Pancreas (tissue), 10 donors: ENCODE measurements at regions not wholly inside any gene's neighbourhood (a gene's known extent, or its start where the extent isn't known, plus 50 kb on each side); places are given as distances from the start of the nearest gene placed in this dataset.

Experiments
- ATAC-seq, 4 donors: fragments of 200-7000 bp; cut with Tn5 transposase; one replicate each; pipeline versions ENCODE4 v1.8.0 to v1.9.1; 2020; ENCODE audit warnings: mild to moderate bottlenecking in 4 of 4, moderate library complexity in 4 of 4
- DNase-seq, 6 donors: peaks; one replicate each; pipeline ENCODE4 v3.0.0-alpha.2; 2020
- FAIRE-seq: peaks from 2 replicates; lab custom pipeline; 2012; peaks lifted over from hg19 to GRCh38; lab: Jason Lieb, UNC
- H3K27ac ChIP-seq, 4 donors: fragments of 200-600 bp; sonication (generic); 1 replicate in 3 of 4; 2 replicates in 1 of 4; pipeline versions ENCODE4 v1.5.0 to v1.8.0; 2020
- H3K27me3 ChIP-seq, 4 donors: fragments of 200-600 bp; one replicate each; pipeline ENCODE4 v1.8.0; 2021
- H3K36me3 ChIP-seq, 3 donors: fragments of 200-600 bp; sonication (generic) in 1 of 3; one replicate each; pipeline versions ENCODE4 v1.5.0 to v1.8.0; 2020 to 2021
- H3K4me1 ChIP-seq, 3 donors: fragments of 200-600 bp; one replicate each; pipeline ENCODE4 v1.8.0; 2021
- H3K4me3 ChIP-seq, 4 donors: fragments of 200-600 bp; sonication (generic) in 2 of 4; one replicate each; pipeline versions ENCODE4 v1.5.0 to v1.8.0; 2020 to 2021
- H3K9me3 ChIP-seq, 4 donors: fragments of 200-600 bp; one replicate each; pipeline ENCODE4 v1.8.0; 2021
- CTCF ChIP-seq, 4 donors: fragments of 200-600 bp; sonication (generic) in 3 of 4; IDR thresholded peaks; one replicate each; pipeline versions ENCODE4 v1.5.0 to v1.8.0; 2021; ENCODE audit warnings: antibody characterized with exemption in 4 of 4
- WGBS, 2 donors: extraction: QIAGEN DNeasy Blood & Tissue Kit; methylation state at CpG; one replicate each; pipeline ENCODE4 v1.1.7; 2013; 5-methylcytosine and 5-hydroxymethylcytosine counted together
- intact Hi-C, 3 donors: fragments of 100-400 bp; cut with DNase I; formaldehyde crosslinking; loops; one replicate each; pipeline versions ENCODE4 v1.11.1 to v1.14.2; 2022
- donor health status: healthy with polysubstance abuse.
- donor health status: DM: no; HTN: no; CAD: no; lungs with moderate emphysema.
- donor health status: DM: no; HTN: no; CAD: no.
- donor health status: control.
- donor health status: control.
- donor health status: Bipolar disorder and iron deficiency.
- donor health status: DM: yes; HTN: yes; CAD: no.
- donor health status: DM: no; HTN: no; CAD: no.
- donor health status: DM: no; HTN: no; CAD: no.
- donor health status: DM: yes; HTN: yes; CAD: no.

- DNase-seq (no peak), FAIRE-seq (no peak), ATAC-seq (no peak)
- intact Hi-C loops, result no loop called here
- Histone ChIP-seq H3K9me3 (no peaks in the 10 kb centered on the region), H3K36me3 (no peaks in the 10 kb centered on the region), H3K27ac (no peak overlapping the region), H3K27me3 (peaks cover 0 to 12% (median 0%) of the 10 kb centered on the region in 4 donors), H3K4me1 (no peaks in the 10 kb centered on the region), H3K4me3 (no peak overlapping the region)
- no peak for TF ChIP-seq CTCF (IDR thresholded peaks at IDR 0.05)
- 41 to 45% methylated on average over 10 of the region's 10 CpGs for WGBS, 2 donors
Observed at GRCh38 chr22:49678842-49679170, 148.9 kb downstream of the BRD1 start.

- Histone ChIP-seq H3K4me3 (no peak overlapping the region), H3K36me3 (no peaks in the 10 kb centered on the region), H3K4me1 (no peaks in the 10 kb centered on the region), H3K9me3 (no peaks in the 10 kb centered on the region), H3K27me3 (peaks cover 0 to 12% (median 0%) of the 10 kb centered on the region in 4 donors), H3K27ac (no peak overlapping the region)
- DNase-seq, result no peak
- FAIRE-seq, result no peak
- intact Hi-C loops, result no loop called here
- ATAC-seq, result no peak
- no peak for TF ChIP-seq CTCF (IDR thresholded peaks at IDR 0.05)
- 32 to 45% methylated on average over 22 of the region's 22 CpGs for WGBS, 2 donors
Observed at GRCh38 chr22:49678137-49678841, 149.4 kb downstream of the BRD1 start.

- no peaks in the 10 kb centered on the region for H3K4me1 ChIP-seq
- no peak for TF ChIP-seq CTCF (IDR thresholded peaks at IDR 0.05)
- H3K9me3 ChIP-seq, result no peaks in the 10 kb centered on the region
- intact Hi-C loops, result no loop called here
- H3K4me3 ChIP-seq, result no peak overlapping the region
- ATAC-seq, result no peak
- peaks cover 0 to 12% (median 0%) of the 10 kb centered on the region in 4 donors for H3K27me3 ChIP-seq
- no peak for FAIRE-seq
- WGBS, 2 donors, result 58 to 77% methylated on average over 16 to 18 of the region's 18 CpGs
- DNase-seq, result no peak
- no peaks in the 10 kb centered on the region for H3K36me3 ChIP-seq
- no peak overlapping the region for H3K27ac ChIP-seq
Observed at GRCh38 chr22:49677495-49677889, 150.2 kb downstream of the BRD1 start.

GRCh38 chr22:49676783-49677494, 150.7 kb downstream of the BRD1 start:
- H3K27ac ChIP-seq, result no peak overlapping the region
- peak in 1 of 6 donors; percentile 4 for DNase-seq
- no peaks in the 10 kb centered on the region for H3K36me3 ChIP-seq
- no peak for ATAC-seq
- no peaks in the 10 kb centered on the region for H3K9me3 ChIP-seq
- FAIRE-seq, result no peak
- no peak overlapping the region for H3K4me3 ChIP-seq
- peaks cover 0 to 12% (median 0%) of the 10 kb centered on the region in 4 donors for H3K27me3 ChIP-seq
- WGBS, 2 donors, result 48 to 58% methylated on average over 9 of the region's 9 CpGs
- no peaks in the 10 kb centered on the region for H3K4me1 ChIP-seq
- no peak for TF ChIP-seq CTCF (IDR thresholded peaks at IDR 0.05)
- intact Hi-C loops, result no loop called here

GRCh38 chr22:49676230-49676629, 151.4 kb downstream of the BRD1 start:
- ATAC-seq, result no peak
- H3K27me3 ChIP-seq, result peaks cover 0 to 12% (median 0%) of the 10 kb centered on the region in 4 donors
- intact Hi-C loops, result no loop called here
- FAIRE-seq, result no peak
- WGBS, 2 donors, result 42 to 51% methylated on average over 5 of the region's 5 CpGs
- no peak overlapping the region for H3K4me3 ChIP-seq
- H3K4me1 ChIP-seq, result no peaks in the 10 kb centered on the region
- TF ChIP-seq CTCF (IDR thresholded peaks at IDR 0.05), result no peak
- no peaks in the 10 kb centered on the region for H3K36me3 ChIP-seq
- H3K9me3 ChIP-seq, result no peaks in the 10 kb centered on the region
- H3K27ac ChIP-seq, result no peak overlapping the region
- no peak for DNase-seq
